ENCODE measurements at regions not wholly inside any gene's neighbourhood (a gene's known extent, or its start where the extent isn't known, plus 50 kb on each side); places are given as distances from the start of the nearest gene placed in this dataset.

- Histone ChIP-seq H3K9me3 (ENCODE audit: insufficient read depth, low read depth, low read length) (no peaks in the 10 kb centered on the region), H3K27ac (ENCODE audit: low read depth, low read length) (no peak overlapping the region), H4K8ac (ENCODE audit: low read depth, low read length) (no peak overlapping the region), H3K4me1 (ENCODE audit: control insufficient read depth in 1 of 2, insufficient read depth in 2 of 2, low read length in 2 of 2) (no peaks in the 10 kb centered on the region), H2BK120ac (ENCODE audit: insufficient read depth, low read length, poor library complexity) (no peak overlapping the region), H3K9ac (ENCODE audit: low read length) (no peak overlapping the region), H3K79me1 (ENCODE audit: low read length) (no peaks in the 10 kb centered on the region), H3K4me3 (ENCODE audit: low read depth, low read length) (no peak overlapping the region), H3K4me2 (ENCODE audit: low read length) (no peak overlapping the region), H2BK12ac (ENCODE audit: low read length) (no peak overlapping the region), H3K23ac (ENCODE audit: low read length) (no peak overlapping the region), H2AFZ (ENCODE audit: insufficient read depth, low read length, poor library complexity) (no peak overlapping the region), H4K91ac (ENCODE audit: low read depth, low read length) (no peak overlapping the region), H3K79me2 (ENCODE audit: control insufficient read depth, insufficient read depth, low read length, poor library complexity) (no peaks in the 10 kb centered on the region), H3K36me3 (ENCODE audit: control insufficient read depth in 1 of 2, insufficient read depth in 2 of 2, low read length in 2 of 2) (no peaks in the 10 kb centered on the region), H3K27me3 (ENCODE audit: insufficient read depth, low read length) (no peaks in the 10 kb centered on the region), H3K14ac (ENCODE audit: low read length) (no peak overlapping the region), H2BK5ac (ENCODE audit: low read depth, low read length, poor library complexity) (no peak overlapping the region), H3K4ac (ENCODE audit: low read depth, low read length) (no peak overlapping the region), H4K12ac (ENCODE audit: low read depth, low read length) (no peak overlapping the region), H3K18ac (ENCODE audit: low read length) (no peak overlapping the region), H2AK5ac (ENCODE audit: low read length) (no peak overlapping the region)
- peak in 1 of 2 donors; percentile 6 for DNase-seq
Measured at GRCh38 chr3:83195243-83195642, 1433.8 kb upstream of the GBE1 start.

GRCh38 chr3:83193526-83193925, 1432.1 kb upstream of the GBE1 start:
- H4K91ac ChIP-seq (ENCODE audit: low read depth, low read length): no peak overlapping the region
- H3K23ac ChIP-seq (ENCODE audit: low read length): no peak overlapping the region
- H3K4me2 ChIP-seq (ENCODE audit: low read length): no peak overlapping the region
- H2BK5ac ChIP-seq (ENCODE audit: low read depth, low read length, poor library complexity): no peak overlapping the region
- H3K27ac ChIP-seq (ENCODE audit: low read depth, low read length): no peak overlapping the region
- H3K27me3 ChIP-seq (ENCODE audit: insufficient read depth, low read length): no peaks in the 10 kb centered on the region
- H2BK120ac ChIP-seq (ENCODE audit: insufficient read depth, low read length, poor library complexity): no peak overlapping the region
- H3K79me1 ChIP-seq (ENCODE audit: low read length): no peaks in the 10 kb centered on the region
- no peak overlapping the region for H2AFZ ChIP-seq (ENCODE audit: insufficient read depth, low read length, poor library complexity)
- no peak overlapping the region for H2AK5ac ChIP-seq (ENCODE audit: low read length)
- no peaks in the 10 kb centered on the region for H3K9me3 ChIP-seq (ENCODE audit: insufficient read depth, low read depth, low read length)
- H3K4me3 ChIP-seq (ENCODE audit: low read depth, low read length): no peak overlapping the region
- no peak overlapping the region for H3K14ac ChIP-seq (ENCODE audit: low read length)
- H4K8ac ChIP-seq (ENCODE audit: low read depth, low read length): no peak overlapping the region
- WGBS (ENCODE audit: extremely low coverage, insufficient coverage, insufficient read length): no CpG with 5 or more reads among the region's 1 CpG
- no peaks in the 10 kb centered on the region for H3K79me2 ChIP-seq (ENCODE audit: control insufficient read depth, insufficient read depth, low read length, poor library complexity)
- H3K4ac ChIP-seq (ENCODE audit: low read depth, low read length): no peak overlapping the region
- no peak overlapping the region for H2BK12ac ChIP-seq (ENCODE audit: low read length)
- no peak overlapping the region for H3K9ac ChIP-seq (ENCODE audit: low read length)
- H4K12ac ChIP-seq (ENCODE audit: low read depth, low read length): no peak overlapping the region
- no peaks in the 10 kb centered on the region for H3K36me3 ChIP-seq (ENCODE audit: control insufficient read depth in 1 of 2, insufficient read depth in 2 of 2, low read length in 2 of 2)
- H3K18ac ChIP-seq (ENCODE audit: low read length): no peak overlapping the region
- no peaks in the 10 kb centered on the region for H3K4me1 ChIP-seq (ENCODE audit: control insufficient read depth in 1 of 2, insufficient read depth in 2 of 2, low read length in 2 of 2)
- DNase-seq: peak in 1 of 2 donors; percentile 51

- Histone ChIP-seq H4K91ac (ENCODE audit: low read depth, low read length) (no peak overlapping the region), H2BK5ac (ENCODE audit: low read depth, low read length, poor library complexity) (no peak overlapping the region), H3K79me2 (ENCODE audit: control insufficient read depth, insufficient read depth, low read length, poor library complexity) (no peaks in the 10 kb centered on the region), H3K27me3 (ENCODE audit: insufficient read depth, low read length) (no peaks in the 10 kb centered on the region), H3K14ac (ENCODE audit: low read length) (no peak overlapping the region), H3K4me1 (ENCODE audit: control insufficient read depth in 1 of 2, insufficient read depth in 2 of 2, low read length in 2 of 2) (no peaks in the 10 kb centered on the region), H2AK5ac (ENCODE audit: low read length) (no peak overlapping the region), H3K4ac (ENCODE audit: low read depth, low read length) (no peak overlapping the region), H3K9ac (ENCODE audit: low read length) (no peak overlapping the region), H3K27ac (ENCODE audit: low read depth, low read length) (no peak overlapping the region), H3K18ac (ENCODE audit: low read length) (no peak overlapping the region), H3K4me3 (ENCODE audit: low read depth, low read length) (no peak overlapping the region), H3K9me3 (ENCODE audit: insufficient read depth, low read depth, low read length) (no peaks in the 10 kb centered on the region), H3K23ac (ENCODE audit: low read length) (no peak overlapping the region), H2BK12ac (ENCODE audit: low read length) (no peak overlapping the region), H4K12ac (ENCODE audit: low read depth, low read length) (no peak overlapping the region), H2AFZ (ENCODE audit: insufficient read depth, low read length, poor library complexity) (no peak overlapping the region), H3K79me1 (ENCODE audit: low read length) (no peaks in the 10 kb centered on the region), H4K8ac (ENCODE audit: low read depth, low read length) (no peak overlapping the region), H2BK120ac (ENCODE audit: insufficient read depth, low read length, poor library complexity) (no peak overlapping the region), H3K4me2 (ENCODE audit: low read length) (no peak overlapping the region), H3K36me3 (ENCODE audit: control insufficient read depth in 1 of 2, insufficient read depth in 2 of 2, low read length in 2 of 2) (no peaks in the 10 kb centered on the region)
- DNase-seq: no peak
Measured at GRCh38 chr3:83189634-83190033, 1428.2 kb upstream of the GBE1 start.

GRCh38 chr3:83169473-83169872, 1408.0 kb upstream of the GBE1 start:
- Histone ChIP-seq H3K14ac (ENCODE audit: low read length) (no peak overlapping the region), H3K27ac (ENCODE audit: low read depth, low read length) (no peak overlapping the region), H2BK12ac (ENCODE audit: low read length) (no peak overlapping the region), H3K9me3 (ENCODE audit: insufficient read depth, low read depth, low read length) (no peaks in the 10 kb centered on the region), H4K91ac (ENCODE audit: low read depth, low read length) (no peak overlapping the region), H3K4me1 (ENCODE audit: control insufficient read depth in 1 of 2, insufficient read depth in 2 of 2, low read length in 2 of 2) (no peaks in the 10 kb centered on the region), H4K12ac (ENCODE audit: low read depth, low read length) (no peak overlapping the region), H2BK120ac (ENCODE audit: insufficient read depth, low read length, poor library complexity) (no peak overlapping the region), H2AFZ (ENCODE audit: insufficient read depth, low read length, poor library complexity) (no peak overlapping the region), H3K27me3 (ENCODE audit: insufficient read depth, low read length) (no peaks in the 10 kb centered on the region), H3K79me1 (ENCODE audit: low read length) (no peaks in the 10 kb centered on the region), H3K4me2 (ENCODE audit: low read length) (no peak overlapping the region), H3K4me3 (ENCODE audit: low read depth, low read length) (no peak overlapping the region), H3K36me3 (ENCODE audit: control insufficient read depth in 1 of 2, insufficient read depth in 2 of 2, low read length in 2 of 2) (no peaks in the 10 kb centered on the region), H2AK5ac (ENCODE audit: low read length) (no peak overlapping the region), H3K9ac (ENCODE audit: low read length) (no peak overlapping the region), H2BK5ac (ENCODE audit: low read depth, low read length, poor library complexity) (no peak overlapping the region), H3K79me2 (ENCODE audit: control insufficient read depth, insufficient read depth, low read length, poor library complexity) (no peaks in the 10 kb centered on the region), H3K18ac (ENCODE audit: low read length) (no peak overlapping the region), H4K8ac (ENCODE audit: low read depth, low read length) (no peak overlapping the region), H3K23ac (ENCODE audit: low read length) (no peak overlapping the region), H3K4ac (ENCODE audit: low read depth, low read length) (no peak overlapping the region)
- no peak for DNase-seq
- no CpG with 5 or more reads among the region's 1 CpG for WGBS (ENCODE audit: extremely low coverage, insufficient coverage, insufficient read length)

- no peaks in the 10 kb centered on the region for H3K4me1 ChIP-seq (ENCODE audit: control insufficient read depth in 1 of 2, insufficient read depth in 2 of 2, low read length in 2 of 2)
- H2AFZ ChIP-seq (ENCODE audit: insufficient read depth, low read length, poor library complexity): no peak overlapping the region
- no peak overlapping the region for H2BK12ac ChIP-seq (ENCODE audit: low read length)
- no peak overlapping the region for H3K4me3 ChIP-seq (ENCODE audit: low read depth, low read length)
- WGBS (ENCODE audit: extremely low coverage, insufficient coverage, insufficient read length): no CpG with 5 or more reads among the region's 2 CpGs
- no peaks in the 10 kb centered on the region for H3K79me2 ChIP-seq (ENCODE audit: control insufficient read depth, insufficient read depth, low read length, poor library complexity)
- no peaks in the 10 kb centered on the region for H3K36me3 ChIP-seq (ENCODE audit: control insufficient read depth in 1 of 2, insufficient read depth in 2 of 2, low read length in 2 of 2)
- no peaks in the 10 kb centered on the region for H3K79me1 ChIP-seq (ENCODE audit: low read length)
- H3K27ac ChIP-seq (ENCODE audit: low read depth, low read length): no peak overlapping the region
- no peak overlapping the region for H2BK5ac ChIP-seq (ENCODE audit: low read depth, low read length, poor library complexity)
- no peaks in the 10 kb centered on the region for H3K27me3 ChIP-seq (ENCODE audit: insufficient read depth, low read length)
- H3K18ac ChIP-seq (ENCODE audit: low read length): no peak overlapping the region
- H2BK120ac ChIP-seq (ENCODE audit: insufficient read depth, low read length, poor library complexity): no peak overlapping the region
- H4K91ac ChIP-seq (ENCODE audit: low read depth, low read length): no peak overlapping the region
- no peak overlapping the region for H4K12ac ChIP-seq (ENCODE audit: low read depth, low read length)
- DNase-seq: no peak
- H3K23ac ChIP-seq (ENCODE audit: low read length): no peak overlapping the region
- H3K9ac ChIP-seq (ENCODE audit: low read length): no peak overlapping the region
- H3K4me2 ChIP-seq (ENCODE audit: low read length): no peak overlapping the region
- H4K8ac ChIP-seq (ENCODE audit: low read depth, low read length): no peak overlapping the region
- H3K4ac ChIP-seq (ENCODE audit: low read depth, low read length): no peak overlapping the region
- H2AK5ac ChIP-seq (ENCODE audit: low read length): no peak overlapping the region
- no peaks in the 10 kb centered on the region for H3K9me3 ChIP-seq (ENCODE audit: insufficient read depth, low read depth, low read length)
- H3K14ac ChIP-seq (ENCODE audit: low read length): no peak overlapping the region
Measured at GRCh38 chr3:83150896-83151295, 1389.5 kb upstream of the GBE1 start.

Measured in trophoblast cell (in vitro differentiated cells and primary cell).